Keratinocyte (primary cell): ENCODE measurements at regions not wholly inside any gene's neighbourhood (a gene's known extent, or its start where the extent isn't known, plus 50 kb on each side); places are given as distances from the start of the nearest gene placed in this dataset.

Experiments used
- CTCF ChIP-seq, 3 experiments: IDR thresholded peaks in 1 of 3; conservative IDR thresholded peaks in 1 of 3; optimal IDR thresholded peaks in 1 of 3; 2 replicates in 2 of 3; 3 replicates in 1 of 3; pipeline versions ENCODE3 to v1.5.1; 2011; ENCODE audit warnings: low read length in 3 of 3, mild to moderate bottlenecking in 3 of 3, moderate library complexity in 2 of 3, control low read depth in 1 of 3, inconsistent platforms in 1 of 3; ENCODE audit not compliant: insufficient read depth in 2 of 3; ENCODE audit errors: extremely low read depth in 1 of 3
- EZH2 ChIP-seq: IDR thresholded peaks from one replicate; pipeline ENCODE4 v1.6.1; 2012; ENCODE audit warnings: inconsistent platforms, mild to moderate bottlenecking, low read length, moderate library complexity

- no peak for TF ChIP-seq CTCF (optimal IDR thresholded peaks at IDR 0.05 in 1 of 3, IDR thresholded peaks at IDR 0.05 in 1 of 3, conservative IDR thresholded peaks at IDR 0.05 in 1 of 3; ENCODE audit: extremely low read depth in 1 of 3, insufficient read depth in 2 of 3, low read length in 3 of 3)
- TF ChIP-seq EZH2 = no peak
Observed at GRCh38 chr6:115717472-115717871, 343.2 kb downstream of the FRK start.
